Neural progenitor cell (in vitro differentiated cells): ENCODE measurements at regions not wholly inside any gene's neighbourhood (a gene's known extent, or its start where the extent isn't known, plus 50 kb on each side); places are given as distances from the start of the nearest gene placed in this dataset.

Source experiments
- DNase-seq: peaks from one replicate; pipeline ENCODE4 v3.0.0-alpha.2; 2016; ENCODE audit warnings: low spot score
- H2AFZ ChIP-seq: fragments of 200-600 bp; sonication (generic); replicated peaks from 2 replicates; pipeline ENCODE4 v1.6.1; 2016; ENCODE audit warnings: antibody characterized with exemption
- H3F3A ChIP-seq: fragments of 200-600 bp; sonication (generic); 2 replicates; pipeline ENCODE4 v1.6.1; 2016; ENCODE audit warnings: antibody characterized with exemption, low read depth
- H3K27ac ChIP-seq: fragments of 200-600 bp; sonication (generic); 2 replicates; pipeline ENCODE4 v1.5.1; 2016; ENCODE audit warnings: mild to moderate bottlenecking
- H3K27me3 ChIP-seq: fragments of 200-600 bp; sonication (generic); 2 replicates; pipeline ENCODE4 v1.6.1; 2016; ENCODE audit warnings: mild to moderate bottlenecking, moderate library complexity
- H3K36me3 ChIP-seq: fragments of 200-600 bp; sonication (generic); 2 replicates; pipeline ENCODE4 v1.5.1; 2016
- H3K4me1 ChIP-seq: fragments of 200-600 bp; sonication (generic); 2 replicates; pipeline ENCODE4 v1.6.1; 2016; ENCODE audit warnings: mixed run types
- H3K4me2 ChIP-seq: fragments of 200-600 bp; sonication (generic); 2 replicates; pipeline ENCODE4 v1.6.1; 2016
- H3K4me3 ChIP-seq: fragments of 200-600 bp; sonication (generic); 2 replicates; pipeline ENCODE4 v1.5.1; 2016
- H3K79me2 ChIP-seq: fragments of 200-600 bp; sonication (generic); 2 replicates; pipeline ENCODE4 v1.6.1; 2016; ENCODE audit warnings: low read depth
- H3K9ac ChIP-seq: fragments of 200-600 bp; sonication (generic); 2 replicates; pipeline ENCODE4 v1.6.1; 2016
- H3K9me3 ChIP-seq: fragments of 200-600 bp; sonication (generic); 2 replicates; pipeline ENCODE4 v1.5.1; 2016; ENCODE audit warnings: low read depth
- H4K20me1 ChIP-seq: fragments of 200-600 bp; sonication (generic); 2 replicates; pipeline ENCODE4 v1.6.1; 2016; ENCODE audit warnings: low read depth
- H3K27ac Mint-ChIP-seq: 3 replicates; pipeline ENCODE4 v1.8.0; 2021; ENCODE audit warnings: mixed read lengths
- H3K27me3 Mint-ChIP-seq: 2 replicates; pipeline ENCODE4 v1.8.0; 2022; ENCODE audit warnings: low read depth, mild to moderate bottlenecking, inconsistent platforms, moderate library complexity, mixed read lengths; ENCODE audit not compliant: insufficient read depth
- H3K36me3 Mint-ChIP-seq: 3 replicates; pipeline ENCODE4 v1.8.0; 2021; ENCODE audit warnings: mixed read lengths
- H3K4me1 Mint-ChIP-seq: 3 replicates; pipeline ENCODE4 v1.8.0; 2021; ENCODE audit warnings: mixed read lengths
- H3K4me3 Mint-ChIP-seq: 3 replicates; pipeline ENCODE4 v1.8.0; 2021; ENCODE audit warnings: mild to moderate bottlenecking, moderate library complexity, mixed read lengths
- H3K9me3 Mint-ChIP-seq: 3 replicates; pipeline ENCODE4 v1.8.0; 2020; ENCODE audit warnings: mixed read lengths
- EZH2 ChIP-seq: fragments of 200-600 bp; sonication (generic); IDR thresholded peaks from 2 replicates; pipeline ENCODE4 v1.6.1; 2017; ENCODE audit warnings: antibody characterized with exemption, mild to moderate bottlenecking, moderate library complexity
- EZH2phosphoT487 ChIP-seq: fragments of 200-600 bp; sonication (generic); IDR thresholded peaks from 2 replicates; pipeline ENCODE4 v1.6.1; 2017; ENCODE audit warnings: antibody characterized with exemption
- TF ChIP-seq, protein P1 (sequence below): fragments of 200-600 bp; sonication (generic); IDR thresholded peaks from 2 replicates; pipeline ENCODE4 v1.5.1; 2017; ENCODE audit warnings: antibody characterized with exemption, mild to moderate bottlenecking

DNA sequence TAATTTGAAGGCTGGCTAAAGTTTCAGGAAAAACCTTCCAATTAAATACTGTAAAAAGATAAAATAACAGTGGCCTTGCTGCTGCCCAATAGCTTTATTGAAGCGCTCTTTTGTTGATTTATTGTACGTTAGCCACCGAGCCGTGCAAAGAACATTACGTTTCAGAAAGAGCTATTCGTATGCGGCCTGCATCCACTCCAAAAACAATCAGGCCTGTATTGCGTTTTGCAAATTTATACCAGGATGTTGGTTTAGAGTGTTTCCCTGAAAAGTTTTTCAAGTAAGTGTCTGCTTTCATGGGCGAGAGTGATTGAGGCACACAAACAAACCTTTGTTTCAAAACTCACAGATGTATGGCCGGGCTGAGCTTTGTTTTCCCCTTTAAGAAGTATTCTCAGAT lies 257.2 kb upstream of the SALL3 start:
- peaks cover 7% of the 10 kb centered on the region for H3K9me3 Mint-ChIP-seq
- Histone ChIP-seq H3K27me3 (peaks cover 24% of the 10 kb centered on the region), H3K27ac (no peak overlapping the region), H3K9ac (no peak overlapping the region), H3K4me2 (no peak overlapping the region), H2AFZ (no peak overlapping the region), H3F3A (no peaks in the 10 kb centered on the region), H3K4me1 (peaks cover 23% of the 10 kb centered on the region), H4K20me1 (no peaks in the 10 kb centered on the region), H3K79me2 (no peaks in the 10 kb centered on the region), H3K36me3 (no peaks in the 10 kb centered on the region), H3K4me3 (no peak overlapping the region), H3K9me3 (no peaks in the 10 kb centered on the region)
- H3K27me3 Mint-ChIP-seq, result peaks cover 8% of the 10 kb centered on the region
- peaks cover 3% of the 10 kb centered on the region for H3K36me3 Mint-ChIP-seq
- TF ChIP-seq EZH2 (no peak), EZH2phosphoT487 (no peak)
- TF ChIP-seq, protein P1, sequence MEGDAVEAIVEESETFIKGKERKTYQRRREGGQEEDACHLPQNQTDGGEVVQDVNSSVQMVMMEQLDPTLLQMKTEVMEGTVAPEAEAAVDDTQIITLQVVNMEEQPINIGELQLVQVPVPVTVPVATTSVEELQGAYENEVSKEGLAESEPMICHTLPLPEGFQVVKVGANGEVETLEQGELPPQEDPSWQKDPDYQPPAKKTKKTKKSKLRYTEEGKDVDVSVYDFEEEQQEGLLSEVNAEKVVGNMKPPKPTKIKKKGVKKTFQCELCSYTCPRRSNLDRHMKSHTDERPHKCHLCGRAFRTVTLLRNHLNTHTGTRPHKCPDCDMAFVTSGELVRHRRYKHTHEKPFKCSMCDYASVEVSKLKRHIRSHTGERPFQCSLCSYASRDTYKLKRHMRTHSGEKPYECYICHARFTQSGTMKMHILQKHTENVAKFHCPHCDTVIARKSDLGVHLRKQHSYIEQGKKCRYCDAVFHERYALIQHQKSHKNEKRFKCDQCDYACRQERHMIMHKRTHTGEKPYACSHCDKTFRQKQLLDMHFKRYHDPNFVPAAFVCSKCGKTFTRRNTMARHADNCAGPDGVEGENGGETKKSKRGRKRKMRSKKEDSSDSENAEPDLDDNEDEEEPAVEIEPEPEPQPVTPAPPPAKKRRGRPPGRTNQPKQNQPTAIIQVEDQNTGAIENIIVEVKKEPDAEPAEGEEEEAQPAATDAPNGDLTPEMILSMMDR, result no peak
- peaks cover 22% of the 10 kb centered on the region for H3K4me1 Mint-ChIP-seq
- no peak for DNase-seq
- no peak overlapping the region for H3K4me3 Mint-ChIP-seq
- H3K27ac Mint-ChIP-seq, result no peak overlapping the region

DNA sequence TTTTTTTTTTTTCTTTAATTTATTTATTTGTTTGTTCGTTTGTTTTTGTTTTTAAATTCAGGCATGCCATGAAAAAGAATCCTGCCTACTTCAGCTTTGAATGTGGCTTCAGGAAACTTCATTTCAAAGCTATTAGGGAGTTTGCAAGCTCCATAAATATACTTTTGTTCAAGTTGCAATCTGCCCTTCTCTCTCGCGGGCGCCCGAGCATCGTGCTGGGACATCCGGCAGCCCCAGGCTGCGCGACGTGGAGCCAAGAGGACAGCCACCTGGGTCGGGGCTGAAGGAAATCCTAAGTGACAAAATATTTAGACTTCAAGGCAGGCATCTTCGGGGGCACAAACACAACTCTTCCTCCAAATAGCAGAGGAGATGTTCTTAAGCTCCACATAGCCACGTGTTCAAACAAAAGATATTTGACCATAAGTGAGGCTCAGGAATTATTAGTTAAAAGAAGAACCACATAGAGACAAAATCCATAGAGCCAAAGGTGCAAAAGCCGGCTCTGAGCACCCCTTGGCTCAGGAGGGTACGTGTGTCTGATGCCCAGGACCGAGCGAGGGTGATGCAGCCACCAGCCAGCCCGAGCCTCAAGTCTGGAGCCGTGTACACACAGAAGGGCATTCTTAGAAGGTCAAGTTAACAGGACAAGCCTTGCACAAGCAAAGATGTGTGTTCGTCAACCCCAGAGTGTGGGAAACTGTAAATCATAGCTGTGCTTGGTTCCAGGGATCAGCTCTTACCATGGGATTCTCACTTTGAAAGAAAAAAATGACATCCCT lies 256.5 kb upstream of the SALL3 start:
- peaks cover 22% of the 10 kb centered on the region for H3K4me1 Mint-ChIP-seq
- no peaks in the 10 kb centered on the region for H3K79me2 ChIP-seq
- H3K36me3 ChIP-seq, result no peaks in the 10 kb centered on the region
- no peak overlapping the region for H3K9ac ChIP-seq
- no peak overlapping the region for H3K27ac Mint-ChIP-seq
- H3K4me3 ChIP-seq, result no peak overlapping the region
- H3K27me3 Mint-ChIP-seq, result peaks cover 8% of the 10 kb centered on the region
- H3K9me3 Mint-ChIP-seq, result peaks cover 7% of the 10 kb centered on the region
- H2AFZ ChIP-seq, result no peak overlapping the region
- peaks cover 3% of the 10 kb centered on the region for H3K36me3 Mint-ChIP-seq
- no peaks in the 10 kb centered on the region for H3F3A ChIP-seq
- H3K9me3 ChIP-seq, result no peaks in the 10 kb centered on the region
- no peak overlapping the region for H3K4me3 Mint-ChIP-seq
- DNase-seq, result no peak
- peaks cover 23% of the 10 kb centered on the region for H3K4me1 ChIP-seq
- H3K4me2 ChIP-seq, result no peak overlapping the region
- TF ChIP-seq, protein P1, result no peak
- TF ChIP-seq EZH2 (no peak), EZH2phosphoT487 (no peak)
- H3K27ac ChIP-seq, result no peak overlapping the region
- peaks cover 24% of the 10 kb centered on the region for H3K27me3 ChIP-seq
- H4K20me1 ChIP-seq, result no peaks in the 10 kb centered on the region

DNA sequence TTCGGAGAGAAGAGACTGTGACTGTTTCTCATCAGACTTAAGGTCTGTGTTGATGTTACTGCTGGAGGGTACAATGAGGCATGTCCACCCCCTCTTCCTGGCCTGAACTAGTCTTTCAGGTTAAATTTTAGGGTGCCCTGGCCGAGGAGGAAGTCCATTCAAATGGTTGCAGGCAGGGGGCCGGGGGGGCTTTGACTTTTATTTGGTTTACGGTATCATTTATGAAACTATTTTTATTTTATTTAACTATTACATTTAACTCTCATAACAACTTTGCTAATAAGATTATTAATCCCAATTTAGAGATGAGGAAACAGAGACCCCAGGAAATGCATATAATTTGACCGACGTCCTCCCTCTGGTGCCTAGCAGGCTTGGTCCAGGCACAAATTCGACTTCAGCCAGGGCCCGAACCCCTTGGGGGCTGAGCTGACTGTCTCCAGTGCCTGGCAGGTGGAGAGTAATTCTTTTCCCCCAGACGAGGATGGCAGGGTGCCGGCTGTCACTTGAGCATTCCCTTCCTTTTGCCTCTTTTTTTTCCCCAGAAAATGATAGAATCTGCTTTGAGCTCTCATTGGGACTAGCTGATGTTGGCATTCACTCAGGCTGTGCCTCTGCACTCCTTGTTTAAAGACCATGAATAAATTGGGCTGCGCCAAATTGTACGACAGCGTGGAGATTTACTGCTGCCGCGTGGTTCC lies 255.3 kb upstream of the SALL3 start:
- Mint-ChIP-seq H3K27me3 (peaks cover 3% of the 10 kb centered on the region), H3K4me1 (peaks cover 22% of the 10 kb centered on the region), H3K36me3 (peaks cover 3% of the 10 kb centered on the region), H3K4me3 (no peak overlapping the region), H3K27ac (peak overlapping the region; percentile 60), H3K9me3 (peaks cover 7% of the 10 kb centered on the region)
- no peaks in the 10 kb centered on the region for H3K79me2 ChIP-seq
- H3K9ac ChIP-seq, result no peak overlapping the region
- TF ChIP-seq EZH2phosphoT487 (no peak), EZH2 (no peak)
- TF ChIP-seq, protein P1, result no peak
- no peak overlapping the region for H3K4me3 ChIP-seq
- no peaks in the 10 kb centered on the region for H3K9me3 ChIP-seq
- H3K27ac ChIP-seq, result no peak overlapping the region
- no peaks in the 10 kb centered on the region for H3K36me3 ChIP-seq
- peaks cover 23% of the 10 kb centered on the region for H3K4me1 ChIP-seq
- no peak overlapping the region for H3K4me2 ChIP-seq
- H3F3A ChIP-seq, result no peaks in the 10 kb centered on the region
- peaks cover 24% of the 10 kb centered on the region for H3K27me3 ChIP-seq
- no peaks in the 10 kb centered on the region for H4K20me1 ChIP-seq
- DNase-seq, result no peak
- H2AFZ ChIP-seq, result no peak overlapping the region
